GM10248 (cell line): ENCODE measurements at regions not wholly inside any gene's neighbourhood (a gene's known extent, or its start where the extent isn't known, plus 50 kb on each side); places are given as distances from the start of the nearest gene placed in this dataset.

Experiments used
- CTCF ChIA-PET: fragments of 300-600 bp; sonication (Branson Sonifier 250); formaldehyde crosslinking; extraction: SDS; loops from one replicate; lab custom pipeline; 2021; ENCODE audit warnings: antibody characterized with exemption; lab: Yijun Ruan, JAX
- POLR2A ChIA-PET: fragments of 350-650 bp; sonication (Branson Sonifier 250); formaldehyde crosslinking; extraction: SDS; loops from one replicate; lab custom pipeline; 2020; ENCODE audit warnings: antibody characterized with exemption; lab: Yijun Ruan, JAX
- DNase-seq: peaks from one replicate; pipeline ENCODE4 v3.0.0; 2012; ENCODE audit errors: extremely low spot score
- CTCF ChIP-seq: IDR thresholded peaks from 2 replicates; pipeline ENCODE4 v1.5.1; 2012; ENCODE audit warnings: mild to moderate bottlenecking, low read depth; ENCODE audit errors: extremely low read depth, missing control alignments, control extremely low read depth

- POLR2A ChIA-PET = interaction anchor here (0.6 kb wide), 1 partner anchor 88 kb away, joined by 7 read pairs; no protein-coding TSS in a partner anchor
- TF ChIP-seq CTCF = no peak
- CTCF ChIA-PET = no interaction called here
- no peak for DNase-seq
Observed at GRCh38 chr11:105469931-105470330, 139.9 kb upstream of the GRIA4 start.

- DNase-seq = no peak
- ChIA-PET CTCF (no interaction called here), POLR2A (no interaction called here)
- no peak for TF ChIP-seq CTCF
Observed at GRCh38 chr11:105468154-105468553, 141.7 kb upstream of the GRIA4 start.

- no peak for DNase-seq
- POLR2A ChIA-PET = no interaction called here
- TF ChIP-seq CTCF = no peak
Observed at GRCh38 chr11:105466582-105467228, 143.2 kb upstream of the GRIA4 start.

GRCh38 chr11:105458071-105458470, 151.8 kb upstream of the GRIA4 start:
- POLR2A ChIA-PET = no interaction called here

More at GRCh38 chr11:105466582-105467228, 143.2 kb upstream of the GRIA4 start:
- CTCF ChIA-PET = interaction anchor here (1.1 to 1.7 kb wide), 2 partner anchors 9 to 12 kb away, joined by 3 read pairs; no protein-coding TSS in a partner anchor

GRCh38 chr11:105456950-105457349, 152.9 kb upstream of the GRIA4 start:
- ChIA-PET CTCF (no interaction called here), POLR2A (no interaction called here)
- DNase-seq = no peak
- no peak for TF ChIP-seq CTCF

More at GRCh38 chr11:105458071-105458470, 151.8 kb upstream of the GRIA4 start:
- CTCF ChIA-PET = no interaction called here
- DNase-seq = no peak
- no peak for TF ChIP-seq CTCF

GRCh38 chr11:105449100-105449734, 160.7 kb upstream of the GRIA4 start:
- ChIA-PET POLR2A (no interaction called here), CTCF (interaction anchor here (1.8 kb wide), 1 partner anchor 10 kb away, joined by 4 read pairs; no protein-coding TSS in a partner anchor)
- DNase-seq = no peak
- TF ChIP-seq CTCF = no peak
